GM06990 (cell line): ENCODE measurements at regions not wholly inside any gene's neighbourhood (a gene's known extent, or its start where the extent isn't known, plus 50 kb on each side); places are given as distances from the start of the nearest gene placed in this dataset.
"Not testable (repeated sequence)": the region's sequence is repeated elsewhere in the genome, so short reads cannot be mapped to it uniquely, and the experiment has no call there.

Experiments used
- DNase-seq: peaks from one replicate; pipeline ENCODE4 v3.0.0-alpha.2; 2011; ENCODE audit not compliant: insufficient read length; ENCODE audit errors: extremely low read depth
- H3K27me3 ChIP-seq: replicated peaks from 2 replicates; pipeline ENCODE4 v1.6.0; 2011; ENCODE audit warnings: low read length; ENCODE audit not compliant: control insufficient read depth, insufficient read depth
- H3K36me3 ChIP-seq: 2 replicates; pipeline ENCODE4 v1.5.1; 2011; ENCODE audit warnings: low read length; ENCODE audit not compliant: control insufficient read depth, insufficient read depth
- H3K4me3 ChIP-seq: replicated peaks from 2 replicates; pipeline ENCODE4 v1.5.1; 2011; ENCODE audit warnings: low read depth, mild to moderate bottlenecking, control low read depth, low read length
- CTCF ChIP-seq: IDR thresholded peaks from 2 replicates; pipeline ENCODE4 v1.5.1; 2011; ENCODE audit warnings: low read length, control low read depth, mild to moderate bottlenecking, inconsistent platforms; ENCODE audit not compliant: insufficient read depth, poor library complexity, severe bottlenecking

- no peak for DNase-seq
- H3K4me3 ChIP-seq = no peak overlapping the region
- TF ChIP-seq CTCF = no peak
Measured at GRCh38 chr18:66894851-66895250, 291.0 kb upstream of the CDH19 start.

GRCh38 chr18:66892388-66892787, 288.5 kb upstream of the CDH19 start:
- not testable (repeated sequence) for H3K27me3 ChIP-seq, DNase-seq, H3K4me3 ChIP-seq, H3K36me3 ChIP-seq

More at GRCh38 chr18:66894851-66895250, 291.0 kb upstream of the CDH19 start:
- Histone ChIP-seq H3K27me3 (no peaks in the 10 kb centered on the region), H3K36me3 (no peaks in the 10 kb centered on the region)

GRCh38 chr18:66874812-66875474, 271.1 kb upstream of the CDH19 start:
- Histone ChIP-seq H3K36me3 (no peaks in the 10 kb centered on the region), H3K27me3 (no peaks in the 10 kb centered on the region), H3K4me3 (no peak overlapping the region)
- TF ChIP-seq CTCF = no peak
- DNase-seq = no peak

GRCh38 chr18:66874375-66874774, 270.5 kb upstream of the CDH19 start:
- Histone ChIP-seq H3K27me3 (no peaks in the 10 kb centered on the region), H3K36me3 (no peaks in the 10 kb centered on the region), H3K4me3 (no peak overlapping the region)
- TF ChIP-seq CTCF = no peak
- DNase-seq = no peak

GRCh38 chr18:66873899-66874298, 270.0 kb upstream of the CDH19 start:
- TF ChIP-seq CTCF = no peak
- H3K36me3 ChIP-seq = no peaks in the 10 kb centered on the region
- no peak for DNase-seq
- H3K27me3 ChIP-seq = no peaks in the 10 kb centered on the region
- no peak overlapping the region for H3K4me3 ChIP-seq

- peak; percentile 1 for TF ChIP-seq CTCF
- Histone ChIP-seq H3K4me3 (no peak overlapping the region), H3K36me3 (no peaks in the 10 kb centered on the region), H3K27me3 (no peaks in the 10 kb centered on the region)
- DNase-seq = no peak
Measured at GRCh38 chr18:66872277-66872676, 268.4 kb upstream of the CDH19 start.
